ENCODE measurements at regions not wholly inside any gene's neighbourhood (a gene's known extent, or its start where the extent isn't known, plus 50 kb on each side); places are given as distances from the start of the nearest gene placed in this dataset.
"Not testable (repeated sequence)": the region's sequence is repeated elsewhere in the genome, so short reads cannot be mapped to it uniquely, and the experiment has no call there.

GRCh38 chr7:356691-357462 is 66.9 kb downstream of the FOXL3 start:
- no peak for DNase-seq

- no peak for DNase-seq
Measured at GRCh38 chr7:357531-358209, 67.7 kb downstream of the FOXL3 start.

DNA sequence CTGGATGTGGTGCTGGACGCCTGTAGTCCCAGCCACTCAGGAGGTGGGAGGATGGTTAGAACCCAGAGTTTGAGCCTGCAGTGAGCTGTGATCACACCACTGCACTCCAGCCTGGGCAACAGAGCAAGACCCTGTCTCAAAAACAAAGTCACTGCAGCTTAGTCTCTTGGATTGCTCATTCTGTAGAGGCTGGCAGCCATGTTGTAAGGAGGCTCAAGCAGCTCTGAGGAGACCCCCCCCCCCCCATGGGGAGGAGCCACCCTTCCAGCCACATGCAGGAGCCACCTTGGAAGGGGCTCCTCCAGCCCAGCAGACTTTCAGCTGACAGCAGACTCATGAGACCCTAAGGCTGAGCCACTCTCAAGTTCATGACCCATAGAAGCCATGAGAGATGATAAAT is 68.4 kb downstream of the FOXL3 start:
- DNase-seq = no peak

GRCh38 chr7:359226-359765 is 69.3 kb downstream of the FOXL3 start:
- no peak for DNase-seq

DNA sequence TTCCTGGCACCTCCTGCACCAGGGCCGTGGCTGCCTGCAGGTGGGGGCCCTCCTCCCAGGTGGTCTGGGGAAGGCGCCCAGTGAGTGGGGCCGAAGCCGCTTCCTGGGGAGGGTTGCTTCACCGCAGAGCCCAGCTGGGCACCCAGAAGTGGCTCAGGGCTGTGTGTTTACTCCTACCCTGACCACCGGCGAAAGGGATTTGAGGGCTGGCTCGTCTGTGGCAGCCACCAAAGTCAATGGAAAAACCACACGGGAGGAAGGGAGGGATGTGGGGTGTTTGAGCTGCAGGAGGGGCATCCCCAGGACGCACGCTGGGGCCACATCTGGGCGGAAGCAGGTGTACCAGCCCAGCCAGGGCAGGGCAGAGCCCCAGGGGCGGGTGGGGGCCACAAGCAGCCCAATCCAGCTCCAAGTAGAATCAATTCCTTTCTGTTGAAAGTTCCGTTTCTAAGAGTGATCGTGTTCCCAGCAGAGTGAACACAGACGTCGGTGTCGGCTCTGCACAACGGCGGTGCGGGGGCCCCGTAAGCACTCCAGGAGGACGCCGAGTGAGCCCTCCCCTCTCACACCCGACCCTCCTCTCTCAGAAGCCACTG is 69.9 kb downstream of the FOXL3 start:
- no peak for DNase-seq

GRCh38 chr7:360454-361100 is 70.6 kb downstream of the FOXL3 start:
- no peak for DNase-seq

- not testable (repeated sequence) for DNase-seq
Measured at GRCh38 chr7:361182-361581, 71.2 kb downstream of the FOXL3 start.

DNA sequence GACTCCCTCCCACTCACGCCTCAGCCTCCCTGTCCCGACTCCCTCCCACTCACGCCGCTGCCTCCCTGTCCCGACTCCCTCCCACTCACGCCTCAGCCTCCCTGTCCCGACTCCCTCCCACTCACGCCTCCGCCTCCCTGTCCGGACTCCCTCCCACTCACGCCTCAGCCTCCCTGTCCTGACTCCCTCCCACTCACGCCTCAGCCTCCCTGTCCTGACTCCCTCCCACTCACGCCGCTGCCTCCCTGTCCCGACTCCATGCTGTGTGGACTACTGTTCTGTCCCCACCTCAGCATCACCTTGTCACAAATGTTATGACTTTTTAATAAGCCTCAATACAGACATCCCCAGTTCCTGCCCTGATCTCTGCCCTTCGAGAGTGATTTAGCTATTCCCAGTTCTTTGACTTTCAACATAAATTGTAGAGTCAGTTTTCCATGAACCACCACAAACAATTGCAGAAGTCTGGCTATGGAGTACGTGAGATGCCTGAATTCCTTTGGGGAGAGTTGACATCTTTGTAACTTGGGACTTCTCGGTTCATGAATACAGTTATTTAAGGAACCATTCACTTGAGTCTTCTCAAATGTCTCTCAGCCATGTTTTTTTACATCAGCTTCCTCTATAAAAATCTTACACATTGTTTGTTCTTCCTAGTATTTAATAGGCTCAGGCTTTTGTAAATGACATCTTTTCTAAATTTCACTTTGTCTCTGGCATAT is 71.9 kb downstream of the FOXL3 start:
- DNase-seq = no peak

DNA sequence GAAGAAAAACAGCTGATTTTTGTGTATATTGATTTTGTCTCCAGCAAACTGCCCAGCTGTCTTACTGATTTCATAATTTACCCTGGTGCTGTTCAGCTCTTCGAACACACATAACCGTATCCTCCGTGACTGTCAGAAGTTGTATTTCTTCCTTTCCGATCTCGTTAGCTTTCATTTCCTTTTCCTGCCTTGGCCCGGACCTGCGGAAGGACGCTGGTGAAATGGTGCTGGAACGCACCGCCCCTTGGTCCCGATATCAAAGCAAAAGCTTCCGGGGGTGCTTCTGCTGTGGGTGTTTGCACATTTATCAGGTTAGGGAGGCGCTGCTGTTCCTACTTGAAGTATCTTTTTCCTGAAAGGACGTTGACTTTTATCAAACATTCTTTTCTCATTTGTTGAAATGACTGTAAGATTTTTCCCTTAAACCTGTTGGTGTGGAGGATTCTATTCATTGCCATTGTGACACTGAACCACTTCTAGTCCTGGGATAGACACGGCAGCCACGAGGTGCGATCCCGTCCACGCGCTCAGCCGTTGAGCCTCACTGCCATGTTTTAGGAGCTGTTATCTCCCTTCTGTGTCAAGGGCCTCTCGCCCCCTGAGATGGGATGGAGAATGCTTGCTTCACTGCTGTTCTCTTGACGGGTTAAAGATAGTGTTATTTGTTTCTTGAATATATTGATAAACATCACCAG is 72.6 kb downstream of the FOXL3 start:
- peak; percentile 14 to 17 for DNase-seq

GRCh38 chr7:363626-364025 is 73.7 kb downstream of the FOXL3 start:
- no peak for DNase-seq

DNA sequence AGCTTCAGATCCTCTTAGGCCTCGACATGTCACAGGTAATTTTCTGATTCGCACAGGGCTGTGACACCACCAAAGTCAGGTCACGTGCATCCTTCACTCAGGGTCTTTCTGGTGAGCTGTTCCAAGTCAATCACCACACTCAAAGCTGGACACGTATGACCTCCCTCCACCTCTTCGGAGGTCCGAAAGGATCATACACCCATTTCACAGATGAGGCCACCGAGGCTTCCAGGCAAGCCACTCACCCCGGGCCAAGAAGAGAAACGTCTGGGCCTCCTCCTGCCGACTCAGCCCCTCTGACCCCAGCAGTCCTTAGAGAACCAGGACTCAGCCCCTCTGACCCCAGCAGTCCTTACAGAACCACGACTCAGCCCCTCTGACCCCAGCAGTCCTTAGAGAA is 74.6 kb downstream of the FOXL3 start:
- no peak for DNase-seq

GRCh38 chr7:365593-365992 is 75.6 kb downstream of the FOXL3 start:
- no peak for DNase-seq

DNA sequence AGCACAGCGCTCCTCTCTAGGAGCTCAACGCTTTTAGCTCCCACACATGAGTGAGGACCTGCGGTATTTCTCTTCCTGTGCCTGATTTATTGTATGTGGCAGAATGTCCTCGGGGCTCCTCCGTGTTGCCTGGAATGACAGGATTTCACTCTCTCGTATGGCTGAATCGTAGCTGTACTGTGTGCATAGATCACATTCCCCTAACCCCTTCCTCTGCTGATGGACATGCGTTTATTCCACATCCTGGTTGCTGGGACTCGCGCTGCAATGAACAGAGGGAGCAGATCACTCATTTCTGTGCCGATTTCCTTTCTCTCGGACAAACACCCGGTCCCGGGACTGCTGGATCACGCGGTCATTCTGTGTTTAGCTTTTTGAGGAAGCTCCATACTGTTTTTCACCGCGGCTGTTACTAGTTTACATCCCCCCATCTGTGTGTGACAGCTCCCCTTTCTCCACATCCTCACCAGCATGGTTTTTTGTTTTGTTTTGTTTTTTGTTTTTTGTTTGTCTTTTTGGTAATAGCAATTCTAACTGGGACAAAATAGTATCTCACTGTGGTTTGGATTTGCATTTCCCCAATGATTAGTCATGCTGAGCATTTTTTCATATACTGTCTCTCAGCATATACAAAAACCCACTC is 76.3 kb downstream of the FOXL3 start:
- DNase-seq = peak in 1 of 2 experiments; percentile 7

DNA sequence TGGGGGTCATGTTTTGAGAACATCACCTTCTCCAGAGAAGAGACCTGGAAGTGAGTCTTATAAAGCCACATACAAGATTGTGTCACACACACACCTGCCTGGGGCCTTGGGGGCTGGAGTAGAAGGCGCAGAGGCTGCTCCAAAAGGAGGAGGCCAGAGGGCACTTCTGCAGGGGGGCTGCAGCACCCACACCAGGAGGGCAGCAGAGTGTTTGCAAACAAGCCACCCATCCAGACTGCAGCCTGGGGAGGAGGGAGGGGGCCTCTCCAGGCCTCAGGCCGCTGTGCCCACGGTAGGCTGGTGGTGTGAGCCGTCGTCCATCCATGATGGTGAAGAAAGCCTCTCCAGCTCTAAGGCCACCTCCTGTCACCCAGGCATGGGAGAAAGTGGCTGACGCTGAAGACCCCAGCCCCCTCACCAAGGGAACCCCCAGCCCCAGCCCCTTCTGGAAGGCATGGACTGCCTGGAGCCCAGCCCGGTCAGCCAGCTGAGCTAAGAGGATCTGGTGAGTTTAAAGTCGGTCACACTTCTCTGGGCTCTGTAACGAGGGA is 77.5 kb downstream of the FOXL3 start:
- no peak for DNase-seq

GRCh38 chr7:368651-369475 is 78.9 kb downstream of the FOXL3 start:
- DNase-seq = no peak

DNA sequence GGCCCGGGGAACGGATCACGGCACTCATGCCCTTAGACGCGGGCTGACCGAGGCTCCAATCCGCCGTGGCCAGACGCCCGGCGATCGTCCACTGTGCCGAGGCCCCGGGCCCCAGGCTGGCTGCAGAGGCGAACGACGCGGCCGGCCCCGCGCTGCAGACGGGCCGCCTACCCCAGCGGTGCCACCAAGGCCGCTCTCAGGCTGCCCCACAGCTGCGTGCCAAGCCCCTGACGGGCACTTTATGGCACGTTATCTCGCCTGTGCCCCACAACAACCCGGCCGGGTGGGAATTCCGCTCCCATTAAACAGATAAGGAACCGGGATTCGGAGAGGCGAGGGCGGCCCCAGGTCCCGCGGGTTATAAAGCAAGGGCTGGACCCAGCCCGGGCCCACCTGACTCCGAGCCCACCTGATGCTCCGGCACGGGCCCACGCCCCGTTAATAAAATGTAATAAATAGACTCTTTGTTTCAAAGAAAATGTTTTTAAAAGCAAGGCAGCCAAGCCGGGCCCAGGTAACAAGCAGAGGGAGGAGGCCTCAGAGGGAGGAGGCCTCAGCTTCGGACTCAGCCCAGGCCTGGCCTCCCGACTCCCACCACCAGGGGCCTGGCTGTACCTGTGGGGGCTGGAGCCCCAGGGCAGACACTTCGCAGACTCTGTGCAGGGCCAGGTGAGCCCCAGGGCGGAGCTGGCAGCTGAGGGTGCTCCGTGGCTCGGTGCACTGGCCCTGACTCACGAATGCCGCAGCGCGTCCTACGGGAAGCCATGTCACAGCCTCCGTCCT is 79.7 kb downstream of the FOXL3 start:
- no peak for DNase-seq

- DNase-seq = no peak
Measured at GRCh38 chr7:370259-370625, 80.3 kb downstream of the FOXL3 start.

- no peak for DNase-seq
Measured at GRCh38 chr7:370775-371118, 80.8 kb downstream of the FOXL3 start.

DNA sequence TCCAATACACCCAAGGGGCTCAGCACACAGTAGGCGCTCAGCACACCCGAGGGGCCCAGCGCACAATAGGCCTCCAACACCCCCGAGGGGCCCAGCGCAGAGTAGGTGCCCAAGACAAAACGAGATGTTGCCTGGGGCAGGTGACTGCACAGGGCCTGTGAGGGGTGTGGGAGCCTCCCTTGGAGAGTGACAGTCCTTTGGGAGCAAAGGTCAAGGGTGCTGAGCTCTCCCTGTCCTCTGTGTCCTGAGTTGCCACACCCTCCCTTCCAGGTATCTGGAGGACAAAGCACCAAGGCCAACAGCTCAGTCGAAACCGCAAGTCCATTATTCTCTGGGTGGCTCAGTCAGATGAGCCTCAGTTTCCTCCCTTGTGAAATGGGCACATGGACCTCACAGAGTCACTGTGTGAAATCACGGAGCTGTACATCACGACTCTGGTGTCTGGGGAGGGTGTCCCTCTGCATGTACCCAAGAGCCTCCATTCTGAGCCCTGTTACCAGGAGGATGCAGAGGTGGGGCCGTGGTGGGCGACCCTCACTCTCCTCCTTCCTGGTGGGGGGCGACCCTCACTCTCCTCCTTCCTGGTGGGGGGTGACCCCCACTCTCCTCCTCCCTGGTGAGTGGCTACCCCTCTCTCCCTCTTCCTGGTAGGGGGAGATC is 81.3 kb downstream of the FOXL3 start:
- DNase-seq = no peak

All from AML-193 (cell line).